Fibroblast of lung (primary cell): ENCODE measurements at regions not wholly inside any gene's neighbourhood (a gene's known extent, or its start where the extent isn't known, plus 50 kb on each side); places are given as distances from the start of the nearest gene placed in this dataset.

Experiments
- EZH2 ChIP-seq: IDR thresholded peaks from 2 replicates; pipeline ENCODE4 v1.5.1; 2012; ENCODE audit warnings: low read length, control low read depth, mild to moderate bottlenecking; ENCODE audit errors: missing control alignments
- TF ChIP-seq, protein P1 (sequence below), 2 donors: IDR thresholded peaks in 1 of 2; conservative IDR thresholded peaks in 1 of 2; 1 replicate in 1 of 2; 2 replicates in 1 of 2; pipeline ENCODE4 v1.5.1; 2011 to 2012; ENCODE audit warnings: low read length in 2 of 2, control low read depth in 1 of 2, inconsistent platforms in 1 of 2, low read depth in 1 of 2, mild to moderate bottlenecking in 1 of 2

DNA sequence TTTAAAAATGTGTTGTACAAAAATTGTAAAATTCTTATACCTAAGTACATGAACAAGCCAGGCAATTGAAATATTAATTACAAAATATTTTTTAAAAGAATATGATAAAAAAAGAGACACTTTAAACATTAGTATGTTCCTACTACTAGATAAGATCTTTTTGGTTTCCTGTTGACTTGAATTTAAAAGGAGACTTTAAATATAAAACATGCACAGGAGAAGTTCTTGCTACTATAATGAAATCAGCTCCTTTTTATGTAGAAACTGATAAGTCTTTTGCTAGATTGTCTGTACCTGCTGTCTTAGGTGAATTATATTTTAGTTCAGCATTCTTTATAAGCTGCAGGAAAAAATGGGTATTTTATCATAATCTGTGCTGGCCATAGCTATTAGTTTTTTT, 140.2 kb downstream of the TNFSF13B start:
- TF ChIP-seq, protein P1, sequence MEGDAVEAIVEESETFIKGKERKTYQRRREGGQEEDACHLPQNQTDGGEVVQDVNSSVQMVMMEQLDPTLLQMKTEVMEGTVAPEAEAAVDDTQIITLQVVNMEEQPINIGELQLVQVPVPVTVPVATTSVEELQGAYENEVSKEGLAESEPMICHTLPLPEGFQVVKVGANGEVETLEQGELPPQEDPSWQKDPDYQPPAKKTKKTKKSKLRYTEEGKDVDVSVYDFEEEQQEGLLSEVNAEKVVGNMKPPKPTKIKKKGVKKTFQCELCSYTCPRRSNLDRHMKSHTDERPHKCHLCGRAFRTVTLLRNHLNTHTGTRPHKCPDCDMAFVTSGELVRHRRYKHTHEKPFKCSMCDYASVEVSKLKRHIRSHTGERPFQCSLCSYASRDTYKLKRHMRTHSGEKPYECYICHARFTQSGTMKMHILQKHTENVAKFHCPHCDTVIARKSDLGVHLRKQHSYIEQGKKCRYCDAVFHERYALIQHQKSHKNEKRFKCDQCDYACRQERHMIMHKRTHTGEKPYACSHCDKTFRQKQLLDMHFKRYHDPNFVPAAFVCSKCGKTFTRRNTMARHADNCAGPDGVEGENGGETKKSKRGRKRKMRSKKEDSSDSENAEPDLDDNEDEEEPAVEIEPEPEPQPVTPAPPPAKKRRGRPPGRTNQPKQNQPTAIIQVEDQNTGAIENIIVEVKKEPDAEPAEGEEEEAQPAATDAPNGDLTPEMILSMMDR (conservative IDR thresholded peaks at IDR 0.05 in 1 of 2, IDR thresholded peaks at IDR 0.05 in 1 of 2; ENCODE audit: low read depth in 1 of 2, low read length in 2 of 2) = no peak
- TF ChIP-seq EZH2 = no peak
